WTC11 (cell line): ENCODE measurements at regions not wholly inside any gene's neighbourhood (a gene's known extent, or its start where the extent isn't known, plus 50 kb on each side); places are given as distances from the start of the nearest gene placed in this dataset.

Experiments
- ATAC-seq: fragments of 200-7000 bp; cut with Tn5 transposase; 2 replicates; pipeline ENCODE4 v1.10.0; 2021; ENCODE audit warnings: mild to moderate bottlenecking, moderate library complexity
- CTCF ChIA-PET: fragments of 300-600 bp; sonication (Branson Sonifier 250); formaldehyde crosslinking; loops from one replicate; lab custom pipeline; 2021; ENCODE audit warnings: antibody characterized with exemption; lab: Charles Lee
- POLR2A ChIA-PET: fragments of 350-600 bp; sonication (Branson Sonifier 250); formaldehyde crosslinking; loops from one replicate; lab custom pipeline; 2021; ENCODE audit warnings: antibody characterized with exemption; lab: Charles Lee
- DNase-seq: peaks from one replicate; pipeline ENCODE4 v3.0.0; 2021; ENCODE audit warnings: low spot score
- H3K27ac Mint-ChIP-seq: 2 replicates; pipeline ENCODE4 v1.8.0; 2021; ENCODE audit warnings: mixed read lengths
- H3K27me3 Mint-ChIP-seq: 2 replicates; pipeline ENCODE4 v1.8.0; 2021; ENCODE audit warnings: low read depth, mild to moderate bottlenecking, moderate library complexity, mixed read lengths
- H3K36me3 Mint-ChIP-seq: 2 replicates; pipeline ENCODE4 v1.8.0; 2021; ENCODE audit warnings: mixed read lengths
- H3K4me1 Mint-ChIP-seq: 2 replicates; pipeline ENCODE4 v1.8.0; 2022; ENCODE audit warnings: mixed read lengths
- H3K4me3 Mint-ChIP-seq: 2 replicates; pipeline ENCODE4 v1.8.0; 2021; ENCODE audit warnings: mild to moderate bottlenecking, moderate library complexity, mixed read lengths
- H3K9me3 Mint-ChIP-seq: 2 replicates; pipeline ENCODE4 v1.8.0; 2021; ENCODE audit warnings: mixed read lengths
- AFF4 ChIP-seq: sonication (generic); formaldehyde crosslinking; IDR thresholded peaks from 2 replicates; pipeline ENCODE4 v1.8.1; 2023; ENCODE audit warnings: mild to moderate bottlenecking, missing genetic modification reagents, borderline replicate concordance
- ATF1 ChIP-seq: sonication (generic); formaldehyde crosslinking; IDR thresholded peaks from 2 replicates; pipeline ENCODE4 v1.8.1; 2023; ENCODE audit warnings: mild to moderate bottlenecking, moderate library complexity, missing genetic modification reagents
- ATF3 ChIP-seq: sonication (generic); formaldehyde crosslinking; conservative IDR thresholded peaks from 2 replicates; pipeline ENCODE4 v1.8.1; 2022; ENCODE audit warnings: mild to moderate bottlenecking, missing genetic modification reagents
- CBFB ChIP-seq: sonication (generic); formaldehyde crosslinking; IDR thresholded peaks from 2 replicates; pipeline ENCODE4 v1.8.1; 2022; ENCODE audit warnings: mild to moderate bottlenecking, low read depth, missing genetic modification reagents
- CDX4 ChIP-seq: fragments of 250-450 bp; sonication (Bioruptor Pico); IDR thresholded peaks from 2 replicates; pipeline ENCODE4 v1.9.0; 2021; ENCODE audit warnings: moderate library complexity, mild to moderate bottlenecking, inconsistent platforms, borderline replicate concordance
- CTCF ChIP-seq: fragments of 200-600 bp; IDR thresholded peaks from 2 replicates; pipeline ENCODE4 v1.8.0; 2022; ENCODE audit warnings: antibody characterized with exemption
- EMX1 ChIP-seq: fragments of 250-450 bp; sonication (Bioruptor Pico); IDR thresholded peaks from 2 replicates; pipeline ENCODE4 v1.8.0; 2021; ENCODE audit warnings: mild to moderate bottlenecking
- ERG ChIP-seq: fragments of 250-450 bp; sonication (Bioruptor Pico); IDR thresholded peaks from 2 replicates; pipeline ENCODE4 v1.8.0; 2021; ENCODE audit warnings: mild to moderate bottlenecking
- ESRRA ChIP-seq: sonication (generic); formaldehyde crosslinking; IDR thresholded peaks from 2 replicates; pipeline ENCODE4 v1.8.1; 2022; ENCODE audit warnings: mild to moderate bottlenecking, missing genetic modification reagents, borderline replicate concordance
- ETV6 ChIP-seq: sonication (generic); formaldehyde crosslinking; IDR thresholded peaks from 2 replicates; pipeline ENCODE4 v1.8.1; 2022; ENCODE audit warnings: mild to moderate bottlenecking, missing genetic modification reagents
- FOXP1 ChIP-seq: sonication (generic); formaldehyde crosslinking; IDR thresholded peaks from 2 replicates; pipeline ENCODE4 v1.8.0; 2022; ENCODE audit warnings: missing genetic modification reagents, mild to moderate bottlenecking, moderate library complexity, borderline replicate concordance
- GRHL2 ChIP-seq: fragments of 250-450 bp; sonication (Bioruptor Pico); IDR thresholded peaks from 2 replicates; pipeline ENCODE4 v1.8.0; 2022; ENCODE audit warnings: mild to moderate bottlenecking, moderate library complexity; ENCODE audit not compliant: insufficient replicate concordance, severe bottlenecking
- JAZF1 ChIP-seq: fragments of 250-450 bp; sonication (Bioruptor Pico); IDR thresholded peaks from 2 replicates; pipeline ENCODE4 v1.9.0; 2021; ENCODE audit warnings: moderate library complexity, mild to moderate bottlenecking, inconsistent platforms
- MLX ChIP-seq: sonication (generic); formaldehyde crosslinking; IDR thresholded peaks from 2 replicates; pipeline ENCODE4 v1.8.1; 2023; ENCODE audit warnings: mild to moderate bottlenecking, missing genetic modification reagents, moderate library complexity
- MYBL2 ChIP-seq: sonication (generic); formaldehyde crosslinking; IDR thresholded peaks from 2 replicates; pipeline ENCODE4 v1.8.1; 2023; ENCODE audit warnings: mild to moderate bottlenecking, moderate library complexity, missing genetic modification reagents
- NFATC4 ChIP-seq: fragments of 250-450 bp; sonication (Bioruptor Pico); IDR thresholded peaks from 2 replicates; pipeline ENCODE4 v1.9.0; 2021; ENCODE audit warnings: mild to moderate bottlenecking
- NFYB ChIP-seq: sonication (generic); formaldehyde crosslinking; conservative IDR thresholded peaks from 2 replicates; pipeline ENCODE4 v1.8.0; 2022; ENCODE audit warnings: low read depth, missing genetic modification reagents
- OVOL2 ChIP-seq: fragments of 250-450 bp; sonication (Bioruptor Pico); IDR thresholded peaks from 2 replicates; pipeline ENCODE4 v1.9.0; 2021; ENCODE audit warnings: mild to moderate bottlenecking, borderline replicate concordance
- RORB ChIP-seq: fragments of 250-450 bp; sonication (Bioruptor Pico); IDR thresholded peaks from 2 replicates; pipeline ENCODE4 v1.9.0; 2021; ENCODE audit warnings: mild to moderate bottlenecking
- SMAD3 ChIP-seq: sonication (generic); formaldehyde crosslinking; IDR thresholded peaks from 2 replicates; pipeline ENCODE4 v1.8.0; 2022; ENCODE audit warnings: missing genetic modification reagents, mild to moderate bottlenecking, borderline replicate concordance
- TCF7 ChIP-seq: sonication (generic); formaldehyde crosslinking; IDR thresholded peaks from 2 replicates; pipeline ENCODE4 v1.8.0; 2022; ENCODE audit warnings: mild to moderate bottlenecking, low read depth, missing genetic modification reagents, moderate library complexity
- TEAD4 ChIP-seq: sonication (generic); formaldehyde crosslinking; IDR thresholded peaks from 2 replicates; pipeline ENCODE4 v1.8.0; 2022; ENCODE audit warnings: mild to moderate bottlenecking, missing genetic modification reagents
- TP53 ChIP-seq: sonication (generic); formaldehyde crosslinking; IDR thresholded peaks from 2 replicates; pipeline ENCODE4 v1.8.1; 2023; ENCODE audit warnings: mild to moderate bottlenecking, missing genetic modification reagents
- ZNF138 ChIP-seq: sonication (generic); formaldehyde crosslinking; conservative IDR thresholded peaks from 2 replicates; pipeline ENCODE4 v1.8.1; 2022; ENCODE audit warnings: mild to moderate bottlenecking, moderate library complexity, missing genetic modification reagents
- ZNF396 ChIP-seq: fragments of 250-450 bp; sonication (Bioruptor Pico); IDR thresholded peaks from 2 replicates; pipeline ENCODE4 v1.8.0; 2021; ENCODE audit warnings: mild to moderate bottlenecking, moderate library complexity, borderline replicate concordance
- ZNF425 ChIP-seq: fragments of 250-450 bp; sonication (Bioruptor Pico); conservative IDR thresholded peaks from 2 replicates; pipeline ENCODE4 v1.9.0; 2021; ENCODE audit warnings: mild to moderate bottlenecking
- ZNF671 ChIP-seq: fragments of 250-450 bp; sonication (Bioruptor Pico); IDR thresholded peaks from 2 replicates; pipeline ENCODE4 v1.8.0; 2021; ENCODE audit warnings: mild to moderate bottlenecking

- TF ChIP-seq MLX (CRISPR knock-in tag), result no peak
- TF ChIP-seq AFF4 (CRISPR knock-in tag), result no peak
- TF ChIP-seq GRHL2 (CRISPR knock-in tag), result no peak
- no peak for TF ChIP-seq OVOL2 (CRISPR knock-in tag)
- no peak for TF ChIP-seq RORB
- no peak for TF ChIP-seq FOXP1 (CRISPR knock-in tag)
- TF ChIP-seq ZNF138, result no peak
- TF ChIP-seq SMAD3, result no peak
- TF ChIP-seq ATF1 (CRISPR knock-in tag), result no peak
- no peak for TF ChIP-seq ESRRA (CRISPR knock-in tag)
- TF ChIP-seq, all 79 proteins: peak for 0
Observed at GRCh38 chr13:44765001-44765471, 188.9 kb upstream of the TSC22D1 start (continued).

GRCh38 chr13:44764302-44764692, 188.2 kb upstream of the TSC22D1 start:
- POLR2A ChIA-PET, result no interaction called here
- TF ChIP-seq ZNF396 (CRISPR knock-in tag) (no peak), CDX4 (CRISPR knock-in tag) (no peak), ZNF671 (CRISPR knock-in tag) (no peak), GRHL2 (CRISPR knock-in tag) (no peak), MYBL2 (CRISPR knock-in tag) (no peak), EMX1 (CRISPR knock-in tag) (no peak), ATF3 (CRISPR knock-in tag) (no peak), ERG (no peak), ETV6 (no peak), CBFB (CRISPR knock-in tag) (no peak), ZNF425 (CRISPR knock-in tag) (no peak), NFYB (CRISPR knock-in tag) (no peak), TCF7 (CRISPR knock-in tag) (no peak), JAZF1 (CRISPR knock-in tag) (no peak), NFATC4 (CRISPR knock-in tag) (no peak), TP53 (CRISPR knock-in tag) (no peak), TEAD4 (CRISPR knock-in tag) (no peak), CTCF (no peak)
- CTCF ChIA-PET, result interaction anchor here (0.6 to 1.6 kb wide), 4 partner anchors 26 to 316 kb away, joined by 3 read pairs; no protein-coding TSS in a partner anchor
- Mint-ChIP-seq H3K4me3 (no peak overlapping the region), H3K9me3 (no peaks in the 10 kb centered on the region), H3K27me3 (no peaks in the 10 kb centered on the region), H3K27ac (0 out of 2 replicates have a peak overlapping the region, but pooled peaks have one; percentile 57), H3K4me1 (peaks cover 29% of the 10 kb centered on the region), H3K36me3 (no peaks in the 10 kb centered on the region)
- ATAC-seq (no peak), DNase-seq (no peak)
